ENCODE measurements at regions not wholly inside any gene's neighbourhood (a gene's known extent, or its start where the extent isn't known, plus 50 kb on each side); places are given as distances from the start of the nearest gene placed in this dataset.

GRCh38 chr4:103354006-103354405 lies 155.9 kb upstream of the CENPE start:
- Mint-ChIP-seq H3K4me3 (no peak overlapping the region), H3K27me3 (no peaks in the 10 kb centered on the region), H3K27ac (no peak overlapping the region), H3K4me1 (ENCODE audit: unreplicated experiment) (no peaks in the 10 kb centered on the region), H3K36me3 (no peaks in the 10 kb centered on the region), H3K9me3 (peaks cover 1% of the 10 kb centered on the region)
- no peak for TF ChIP-seq CTCF (conservative IDR thresholded peaks at IDR 0.05)
- DNase-seq (ENCODE audit: extremely low spot score, unreplicated experiment) = no peak

DNA sequence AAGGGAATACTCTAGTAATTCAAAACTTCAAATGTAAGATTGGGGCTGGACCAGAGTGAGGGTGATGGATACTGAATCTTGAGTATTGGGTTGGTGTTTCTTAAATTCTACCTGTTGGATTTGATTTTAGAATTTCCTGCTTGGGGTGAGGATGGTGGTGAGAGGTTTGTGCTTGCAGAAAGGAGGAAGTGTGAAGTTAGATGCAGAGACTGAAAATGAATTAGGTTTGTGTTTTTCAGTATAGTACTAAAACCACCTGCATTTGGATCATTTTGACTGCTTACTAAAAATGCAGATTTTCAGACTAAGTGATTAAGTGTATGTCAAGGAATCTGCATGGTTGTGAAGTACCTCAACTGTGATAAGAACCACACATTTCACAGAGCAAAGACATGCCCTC lies 131.5 kb upstream of the CENPE start:
- DNase-seq (ENCODE audit: extremely low spot score, unreplicated experiment) = no peak
- no peaks in the 10 kb centered on the region for H3K27me3 Mint-ChIP-seq
- H3K36me3 Mint-ChIP-seq = no peaks in the 10 kb centered on the region
- no peak overlapping the region for H3K4me3 Mint-ChIP-seq
- no peaks in the 10 kb centered on the region for H3K4me1 Mint-ChIP-seq (ENCODE audit: unreplicated experiment)
- no peaks in the 10 kb centered on the region for H3K9me3 Mint-ChIP-seq
- TF ChIP-seq CTCF (conservative IDR thresholded peaks at IDR 0.05) = no peak
- H3K27ac Mint-ChIP-seq = no peak overlapping the region

DNA sequence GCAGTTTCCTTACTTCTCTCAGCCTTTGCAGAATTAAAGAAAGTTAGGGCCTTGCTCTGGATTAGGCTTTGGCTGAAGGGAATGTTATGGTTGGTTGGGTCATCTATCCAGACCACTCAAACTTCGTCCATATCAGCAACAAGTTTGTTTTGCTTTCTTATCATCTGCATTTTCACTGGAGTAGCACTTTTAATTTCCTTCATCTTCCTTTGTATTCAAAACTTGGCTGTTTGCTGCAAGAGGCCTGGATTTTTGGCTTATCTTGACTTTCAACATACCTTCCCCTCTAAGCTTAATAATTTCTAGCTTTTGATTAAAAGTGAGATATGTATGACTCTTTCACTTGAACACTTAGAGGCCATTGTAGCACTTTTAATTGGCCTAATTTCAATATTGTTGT lies 126.7 kb upstream of the CENPE start:
- no peaks in the 10 kb centered on the region for H3K27me3 Mint-ChIP-seq
- no peak for TF ChIP-seq CTCF (conservative IDR thresholded peaks at IDR 0.05)
- H3K4me3 Mint-ChIP-seq = no peak overlapping the region
- H3K4me1 Mint-ChIP-seq (ENCODE audit: unreplicated experiment) = no peaks in the 10 kb centered on the region
- DNase-seq (ENCODE audit: extremely low spot score, unreplicated experiment) = no peak
- no peaks in the 10 kb centered on the region for H3K36me3 Mint-ChIP-seq
- no peak overlapping the region for H3K27ac Mint-ChIP-seq
- H3K9me3 Mint-ChIP-seq = no peaks in the 10 kb centered on the region

GRCh38 chr4:103318327-103318726 lies 120.2 kb upstream of the CENPE start:
- no peak overlapping the region for H3K27ac Mint-ChIP-seq
- peaks cover 11% of the 10 kb centered on the region for H3K9me3 Mint-ChIP-seq
- no peaks in the 10 kb centered on the region for H3K4me1 Mint-ChIP-seq (ENCODE audit: unreplicated experiment)
- no peaks in the 10 kb centered on the region for H3K36me3 Mint-ChIP-seq
- TF ChIP-seq CTCF (conservative IDR thresholded peaks at IDR 0.05) = no peak
- H3K4me3 Mint-ChIP-seq = no peak overlapping the region
- DNase-seq (ENCODE audit: extremely low spot score, unreplicated experiment) = no peak
- H3K27me3 Mint-ChIP-seq = no peaks in the 10 kb centered on the region

DNA sequence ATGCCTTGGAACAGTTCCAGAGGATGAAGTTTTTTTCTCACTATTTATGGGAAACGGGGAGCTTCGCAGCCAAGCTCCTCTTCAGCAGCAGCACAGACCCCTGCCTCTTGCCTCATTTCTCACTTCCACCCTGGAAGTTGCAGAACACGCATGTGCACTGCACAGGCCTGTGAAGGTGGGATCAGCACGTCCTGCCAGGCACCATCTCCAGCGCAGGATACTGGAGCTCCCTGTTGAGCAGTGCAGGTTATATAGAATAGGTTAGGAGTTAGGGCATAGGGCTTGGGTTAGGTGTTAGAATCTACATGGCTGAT lies 110.1 kb upstream of the CENPE start:
- no peaks in the 10 kb centered on the region for H3K36me3 Mint-ChIP-seq
- H3K4me1 Mint-ChIP-seq (ENCODE audit: unreplicated experiment) = peaks cover 5% of the 10 kb centered on the region
- H3K9me3 Mint-ChIP-seq = peaks cover 4% of the 10 kb centered on the region
- H3K27me3 Mint-ChIP-seq = no peaks in the 10 kb centered on the region
- no peak overlapping the region for H3K27ac Mint-ChIP-seq
- TF ChIP-seq CTCF (conservative IDR thresholded peaks at IDR 0.05) = no peak
- DNase-seq (ENCODE audit: extremely low spot score, unreplicated experiment) = no peak
- no peak overlapping the region for H3K4me3 Mint-ChIP-seq
